ENCODE measurements at regions not wholly inside any gene's neighbourhood (a gene's known extent, or its start where the extent isn't known, plus 50 kb on each side); places are given as distances from the start of the nearest gene placed in this dataset.

- no peak for TF ChIP-seq KIAA2018 (CRISPR knock-in tag; IDR thresholded peaks at IDR 0.05; ENCODE audit: borderline replicate concordance)
- no peak for TF ChIP-seq ZNF782 (CRISPR knock-in tag; IDR thresholded peaks at IDR 0.05; ENCODE audit: borderline replicate concordance)
These were observed 290.0 kb downstream of the MZT1 start (continued) for GRCh38 chr13:72437458-72437857.

- H3K9me3 ChIP-seq (ENCODE audit: low read length), result no peaks in the 10 kb centered on the region
- no peaks in the 10 kb centered on the region for H3K79me2 ChIP-seq (ENCODE audit: insufficient read depth, low read length)
- CTCF ChIA-PET (ENCODE audit: low intra/inter-chr PET ratio, low total read pairs), result no interaction called here
- no peak overlapping the region for H3K27ac ChIP-seq (ENCODE audit: extremely low read length, insufficient read depth, low read length)
- ATAC-seq (no peak), DNase-seq (ENCODE audit: low spot score) (no peak), FAIRE-seq (no peak)
- POLR2A ChIA-PET, result no interaction called here
- no TSS peak for BruUV-seq (replicated peaks)
- H3K9ac ChIP-seq (ENCODE audit: insufficient read depth, low read depth, low read length), result no peak overlapping the region
- no peak overlapping the region for H3K4me2 ChIP-seq (ENCODE audit: low read depth, low read length)
- H3K4me1 ChIP-seq (ENCODE audit: insufficient read depth, low read length), result no peaks in the 10 kb centered on the region
- H3K27me3 ChIP-seq (ENCODE audit: control insufficient read depth in 1 of 2, insufficient read depth in 2 of 2, low read length in 2 of 2), result no peaks in the 10 kb centered on the region
- 6% methylated on average over 2 of the region's 2 CpGs for WGBS (ENCODE audit: low lambda C conversion rate)
- no peaks in the 10 kb centered on the region for H4K20me1 ChIP-seq (ENCODE audit: insufficient read depth, low read length)
- in situ Hi-C loops (cut with HindIII; ENCODE audit: extremely low pct_ligation_motif_present, low pct_unique_long_range_greater_than_20kb), result no loop called here
- no peak overlapping the region for H2AFZ ChIP-seq (ENCODE audit: low read length)
- H3K4me3 ChIP-seq (replicated peaks in 1 of 3; ENCODE audit: insufficient read depth in 1 of 3, low read depth in 2 of 3, low read length in 3 of 3), result no peak overlapping the region
- intact Hi-C loops (cut with micrococcal nuclease; ENCODE audit: unreplicated experiment), result no loop called here
- no peaks in the 10 kb centered on the region for H3K36me3 ChIP-seq (replicated peaks in 1 of 2; ENCODE audit: control insufficient read depth in 1 of 2, insufficient read depth in 2 of 2, low read length in 2 of 2)
- TF ChIP-seq ZNF282 (IDR thresholded peaks at IDR 0.05; ENCODE audit: partially characterized antibody) (no peak), ARNTL (CRISPR knock-in tag; IDR thresholded peaks at IDR 0.05) (no peak), NCOA5 (CRISPR knock-in tag; IDR thresholded peaks at IDR 0.05) (no peak), DMAP1 (CRISPR knock-in tag; IDR thresholded peaks at IDR 0.05) (no peak), AHDC1 (CRISPR knock-in tag; IDR thresholded peaks at IDR 0.05; ENCODE audit: borderline replicate concordance) (no peak), MATR3 (CRISPR knock-in tag; IDR thresholded peaks at IDR 0.05) (no peak), ZNF550 (CRISPR knock-in tag; IDR thresholded peaks at IDR 0.05; ENCODE audit: borderline replicate concordance) (no peak), IKZF4 (CRISPR knock-in tag; IDR thresholded peaks at IDR 0.05; ENCODE audit: borderline replicate concordance, low read depth, not compliant biosample characterization) (no peak), HMG20A (CRISPR knock-in tag; IDR thresholded peaks at IDR 0.05; ENCODE audit: borderline replicate concordance) (no peak)
These were observed 292.2 kb downstream of the MZT1 start for GRCh38 chr13:72435251-72435650.
